K562 (cell line): ENCODE measurements at regions not wholly inside any gene's neighbourhood (a gene's known extent, or its start where the extent isn't known, plus 50 kb on each side); places are given as distances from the start of the nearest gene placed in this dataset.

ENCODE experiments used
- ATAC-seq: fragments of 200-7000 bp; cut with Tn5 transposase; 3 replicates; pipeline ENCODE4 v1.9.1; 2020; ENCODE audit warnings: moderate library complexity
- BruUV-seq: library from RNA; stranded (reverse); fragments of 400-500 nt; replicated peaks from 2 replicates; lab custom pipeline; 2021; lab: Mats Ljungman, UMichigan
- CTCF ChIA-PET: fragments of 300-600 bp; formaldehyde crosslinking; extraction: SDS; loops from one replicate; lab custom pipeline; 2021; ENCODE audit warnings: low intra/inter-chr PET ratio; lab: Yijun Ruan, JAX
- POLR2A ChIA-PET: fragments of 300-600, 350-650 bp; sonication (Branson Sonifier 250); formaldehyde crosslinking; extraction: SDS; loops from one replicate; lab custom pipeline; 2021; ENCODE audit warnings: antibody characterized with exemption, inconsistent platforms; lab: Yijun Ruan, JAX
- DNase-seq, 4 experiments: peaks; one replicate each; pipeline versions ENCODE4 v3.0.0 to v3.0.0-alpha.2; 2011 to 2018; ENCODE audit warnings: low spot score in 3 of 4, mixed read lengths in 3 of 4; ENCODE audit errors: extremely low read depth in 1 of 4
- FAIRE-seq: peaks from 2 replicates; lab custom pipeline; 2011; peaks lifted over from hg19 to GRCh38; lab: Jason Lieb, UNC
- H2AFZ ChIP-seq: 2 replicates; pipeline ENCODE4 v1.6.0; 2011; ENCODE audit warnings: low read depth, low read length, control low read depth, inconsistent platforms
- H3K27ac ChIP-seq: fragments of 200-600 bp; 3 replicates; pipeline ENCODE4 v1.8.0; 2011; ENCODE audit warnings: low read depth, mild to moderate bottlenecking, control low read depth, inconsistent platforms, low read length, moderate library complexity, mixed read lengths; ENCODE audit errors: extremely low read depth
- H3K27me3 ChIP-seq, 2 experiments: fragments of 300-600 bp in 1 of 2; 2 replicates in 1 of 2; 3 replicates in 1 of 2; pipeline versions ENCODE4 v1.6.0 to v1.8.0; 2011; ENCODE audit warnings: inconsistent platforms in 2 of 2, low read length in 2 of 2, mild to moderate bottlenecking in 1 of 2, mixed read lengths in 1 of 2, moderate library complexity in 1 of 2; ENCODE audit not compliant: control insufficient read depth in 2 of 2, insufficient read depth in 2 of 2
- H3K36me3 ChIP-seq: fragments of 300-600 bp; 3 replicates; pipeline ENCODE4 v1.8.0; 2011; ENCODE audit warnings: mild to moderate bottlenecking, low read length, inconsistent platforms; ENCODE audit not compliant: control insufficient read depth, insufficient read depth
- H3K4me1 ChIP-seq, 2 experiments: fragments of 200-600 bp in 1 of 2; replicated peaks in 1 of 2; 2 replicates in 1 of 2; 3 replicates in 1 of 2; pipeline versions ENCODE4 v1.5.1 to v1.8.0; 2011; ENCODE audit warnings: inconsistent platforms in 2 of 2, low read length in 2 of 2, mild to moderate bottlenecking in 1 of 2, mixed read lengths in 1 of 2, moderate library complexity in 1 of 2; ENCODE audit not compliant: control insufficient read depth in 2 of 2, insufficient read depth in 2 of 2
- H3K4me2 ChIP-seq: 2 replicates; pipeline ENCODE4 v1.6.1; 2011; ENCODE audit warnings: low read length, control low read depth, inconsistent platforms, mixed read lengths; ENCODE audit not compliant: insufficient read depth
- H3K4me3 ChIP-seq: fragments of 200-600 bp; sonication (generic), shearing (Covaris generic); 2 replicates; pipeline ENCODE4 v1.5.1; 2016; ENCODE audit warnings: control low read depth, inconsistent platforms
- H3K79me2 ChIP-seq: fragments of 200-600 bp; 3 replicates; pipeline ENCODE4 v1.8.0; 2011; ENCODE audit warnings: low read length, inconsistent platforms; ENCODE audit not compliant: control insufficient read depth, insufficient read depth
- H3K9ac ChIP-seq, 2 experiments: 2 replicates each; pipeline versions ENCODE4 v1.6.0 to v1.6.1; 2011; ENCODE audit warnings: low read depth in 2 of 2, low read length in 2 of 2, control low read depth in 1 of 2, inconsistent platforms in 1 of 2, mild to moderate bottlenecking in 1 of 2, mixed read lengths in 1 of 2; ENCODE audit not compliant: insufficient read depth in 1 of 2
- H3K9me1 ChIP-seq: one replicate; pipeline ENCODE4 v1.6.0; 2011; ENCODE audit warnings: inconsistent platforms, mild to moderate bottlenecking, low read length, moderate library complexity; ENCODE audit not compliant: control insufficient read depth, insufficient read depth
- H3K9me3 ChIP-seq: replicated peaks from 2 replicates; pipeline ENCODE4 v1.5.1; 2011; ENCODE audit warnings: low read depth, low read length, inconsistent platforms; ENCODE audit not compliant: control insufficient read depth, insufficient read depth
- H4K20me1 ChIP-seq: replicated peaks from 2 replicates; pipeline ENCODE4 v1.6.1; 2011; ENCODE audit warnings: low read length, inconsistent platforms, mixed read lengths; ENCODE audit not compliant: control insufficient read depth, insufficient read depth
- PCBP1 ChIP-seq: fragments of 200-400 bp; formaldehyde crosslinking; IDR thresholded peaks from 2 replicates; pipeline ENCODE4 v1.6.1; 2018; ENCODE audit warnings: mild to moderate bottlenecking, low read depth, low read length; ENCODE audit not compliant: poor library complexity, severe bottlenecking
- TOE1 ChIP-seq, 2 experiments: fragments of 450-650 bp in 1 of 2; sonication (generic) in 1 of 2; formaldehyde crosslinking in 1 of 2; IDR thresholded peaks; 2 replicates each; pipeline versions ENCODE4 v1.7.1 to v1.8.0; 2016 to 2022; ENCODE audit warnings: borderline replicate concordance in 2 of 2, mild to moderate bottlenecking in 2 of 2, antibody characterized with exemption in 1 of 2, inconsistent platforms in 1 of 2, low read depth in 1 of 2, missing genetic modification reagents in 1 of 2, moderate library complexity in 1 of 2
- WGBS: fragments of 100-300 bp; shearing (Covaris generic); methylation state at CpG from one replicate; pipeline ENCODE4 v1.1.6; 2016; ENCODE audit warnings: low coverage, mixed read lengths; ENCODE audit not compliant: insufficient coverage; ENCODE audit errors: missing lambda C conversion rate; 5-methylcytosine and 5-hydroxymethylcytosine counted together
- in situ Hi-C: fragments of 300-500 bp; cut with MboI; formaldehyde crosslinking; loops from 4 replicates; pipeline ENCODE4 v1.15.0; 2018; ENCODE audit warnings: inconsistent platforms, mixed read lengths
- intact Hi-C: fragments of 100-400 bp; cut with micrococcal nuclease; formaldehyde crosslinking; loops from 2 replicates; pipeline ENCODE4 v1.14.2; 2022

DNA sequence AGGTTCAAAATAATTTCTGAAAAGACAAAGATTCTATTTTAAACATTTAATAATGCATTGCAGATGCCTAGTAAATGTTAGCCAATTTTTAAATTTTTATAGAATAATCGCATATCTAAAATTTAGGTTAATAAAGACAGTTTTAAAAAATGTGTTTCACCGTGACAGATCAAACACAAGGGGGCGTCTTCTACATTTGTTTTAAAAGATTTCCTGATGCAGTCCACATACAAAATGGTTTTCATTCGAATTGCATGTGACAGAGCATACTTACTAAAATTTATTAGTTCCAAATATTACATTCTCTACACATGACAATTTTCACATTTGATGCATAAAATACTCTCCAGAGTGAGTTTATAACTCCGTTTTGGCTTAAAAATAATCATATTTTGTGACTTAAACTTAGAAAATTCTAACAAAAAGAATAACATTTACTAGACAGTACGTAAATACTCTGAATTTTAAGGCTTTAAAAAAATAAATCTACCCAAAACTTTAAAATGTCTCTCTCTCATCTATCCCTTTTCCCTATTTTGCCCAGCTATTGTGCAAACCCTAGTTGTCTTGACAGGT lies 75.5 kb downstream of the ADAMTS1 start (continued):
- TF ChIP-seq TOE1 (IDR thresholded peaks at IDR 0.05; ENCODE audit: borderline replicate concordance) (no peak), TOE1 (CRISPR knock-in tag; IDR thresholded peaks at IDR 0.05; ENCODE audit: borderline replicate concordance, low read depth) (no peak)

DNA sequence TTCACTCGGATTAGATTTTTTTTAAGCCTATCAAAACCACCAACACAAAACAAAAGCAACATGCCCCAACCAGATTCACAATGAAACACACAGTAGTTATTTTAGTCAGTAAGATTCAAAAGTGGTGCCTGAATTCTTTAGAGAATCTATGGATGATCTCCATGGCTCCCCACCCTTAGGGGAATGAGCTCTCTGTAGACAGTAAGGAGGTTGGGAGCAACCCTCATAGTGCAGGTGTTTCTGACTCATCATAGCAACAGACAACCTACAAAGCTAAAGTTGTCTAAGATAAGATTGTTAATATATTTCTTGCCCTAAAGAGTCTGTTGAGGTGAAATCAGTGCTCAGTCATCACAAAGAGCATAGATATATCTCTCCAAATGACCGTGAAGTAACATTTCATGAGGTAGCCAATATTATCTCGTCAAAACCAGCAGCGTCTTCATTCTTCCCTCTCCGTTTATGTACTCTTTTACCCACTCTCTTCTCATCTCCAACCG lies 78.3 kb downstream of the ADAMTS1 start:
- no peaks in the 10 kb centered on the region for H3K9me1 ChIP-seq
- H3K27me3 ChIP-seq: no peaks in the 10 kb centered on the region
- ATAC-seq (no peak), DNase-seq (no peak), FAIRE-seq (no peak)
- no peaks in the 10 kb centered on the region for H3K4me1 ChIP-seq
- under 1% methylated on average over 6 of the region's 6 CpGs for WGBS
- BruUV-seq: no TSS peak
- ChIA-PET POLR2A (no interaction called here), CTCF (no interaction called here)
- H3K4me3 ChIP-seq: no peak overlapping the region
- no peaks in the 10 kb centered on the region for H3K36me3 ChIP-seq
- no peak overlapping the region for H3K4me2 ChIP-seq
- H3K9me3 ChIP-seq: no peaks in the 10 kb centered on the region; the same call in 1 of the 2 replicates
- intact Hi-C loops: no loop called here
- no peaks in the 10 kb centered on the region for H4K20me1 ChIP-seq
- H3K9ac ChIP-seq: no peak overlapping the region
- no peak for TF ChIP-seq PCBP1
- no peak overlapping the region for H3K27ac ChIP-seq
- H3K79me2 ChIP-seq: no peaks in the 10 kb centered on the region
- no peak overlapping the region for H2AFZ ChIP-seq
- in situ Hi-C loops: no loop called here
